Endothelial cell of umbilical vein (primary cell): ENCODE measurements at regions not wholly inside any gene's neighbourhood (a gene's known extent, or its start where the extent isn't known, plus 50 kb on each side); places are given as distances from the start of the nearest gene placed in this dataset.
A peak's percentile ranks its signal among the peaks of the same experiment; 100 is the strongest.

Experiments
- BruUV-seq: library from RNA; stranded (reverse); fragments of 400-500 nt; replicated peaks from 2 replicates; lab custom pipeline; 2021; lab: Mats Ljungman, UMichigan
- CTCF ChIA-PET: fragments of 300-600, 350-600 bp; sonication (Branson Sonifier 250); formaldehyde crosslinking; loops from one replicate; lab custom pipeline; 2021; ENCODE audit warnings: antibody characterized with exemption, inconsistent platforms; lab: Charles Lee
- POLR2A ChIA-PET: fragments of 300-600, 350-600 bp; sonication (Branson Sonifier 250); formaldehyde crosslinking; loops from one replicate; lab custom pipeline; 2021; ENCODE audit warnings: antibody characterized with exemption, inconsistent platforms; lab: Charles Lee
- DNase-seq: peaks from one replicate; pipeline ENCODE4 v3.0.0-alpha.2; 2011; ENCODE audit warnings: low read depth, low spot score
- FAIRE-seq: peaks from 2 replicates; lab custom pipeline; 2011; peaks lifted over from hg19 to GRCh38; lab: Jason Lieb, UNC
- H2AFZ ChIP-seq: 2 replicates; pipeline ENCODE4 v1.6.0; 2012; ENCODE audit warnings: low read depth, low read length, control low read depth, inconsistent platforms
- H3K27ac ChIP-seq: 2 replicates; pipeline ENCODE4 v1.5.1; 2011; ENCODE audit warnings: low read depth, mild to moderate bottlenecking, control low read depth, low read length, moderate library complexity; ENCODE audit not compliant: insufficient read depth
- H3K27me3 ChIP-seq, 2 experiments: 2 replicates each; pipeline versions ENCODE4 v1.6.0 to v1.6.1; 2011; ENCODE audit warnings: low read length in 2 of 2, mixed read lengths in 1 of 2; ENCODE audit not compliant: control insufficient read depth in 2 of 2, insufficient read depth in 2 of 2
- H3K36me3 ChIP-seq, 2 experiments: 2 replicates in 1 of 2; 3 replicates in 1 of 2; pipeline ENCODE4 v1.5.1; 2011; ENCODE audit warnings: low read length in 2 of 2, mild to moderate bottlenecking in 1 of 2, moderate library complexity in 1 of 2; ENCODE audit not compliant: control insufficient read depth in 2 of 2, insufficient read depth in 2 of 2; ENCODE audit errors: extremely low read depth in 1 of 2
- H3K4me1 ChIP-seq: 3 replicates; pipeline ENCODE4 v1.5.1; 2011; ENCODE audit warnings: mild to moderate bottlenecking, low read length; ENCODE audit not compliant: control insufficient read depth, insufficient read depth; ENCODE audit errors: extremely low read depth
- H3K4me2 ChIP-seq: 2 replicates; pipeline ENCODE4 v1.6.1; 2011; ENCODE audit warnings: low read length, control low read depth, mixed read lengths; ENCODE audit not compliant: insufficient read depth
- H3K4me3 ChIP-seq, 3 experiments: fragments of 200-600 bp in 1 of 3; sonication (generic), shearing (Covaris generic) in 1 of 3; replicated peaks in 1 of 3; 2 replicates each; pipeline ENCODE4 v1.5.1; 2011 to 2016; ENCODE audit warnings: control low read depth in 3 of 3, low read length in 3 of 3, mild to moderate bottlenecking in 2 of 3, inconsistent platforms in 1 of 3, low read depth in 1 of 3, moderate library complexity in 1 of 3; ENCODE audit not compliant: insufficient read depth in 1 of 3
- H3K79me2 ChIP-seq: 2 replicates; pipeline ENCODE4 v1.6.0; 2012; ENCODE audit warnings: low read length, inconsistent platforms; ENCODE audit not compliant: control insufficient read depth, insufficient read depth
- H3K9ac ChIP-seq: replicated peaks from 2 replicates; pipeline ENCODE3; 2011; ENCODE audit warnings: low read length, control low read depth; ENCODE audit not compliant: insufficient read depth; ENCODE audit errors: extremely low read depth
- H3K9me1 ChIP-seq: replicated peaks from 3 replicates; pipeline ENCODE4 v1.6.0; 2011; ENCODE audit warnings: mild to moderate bottlenecking, low read length; ENCODE audit not compliant: control insufficient read depth, insufficient read depth; ENCODE audit errors: extremely low read depth
- H3K9me3 ChIP-seq: replicated peaks from 2 replicates; pipeline ENCODE4 v1.5.1; 2012; ENCODE audit warnings: low read length, inconsistent platforms; ENCODE audit not compliant: control insufficient read depth, insufficient read depth
- H4K20me1 ChIP-seq: replicated peaks from 2 replicates; pipeline ENCODE3; 2011; ENCODE audit warnings: mild to moderate bottlenecking, low read length; ENCODE audit not compliant: control insufficient read depth, insufficient read depth; ENCODE audit errors: extremely low read depth
- EZH2 ChIP-seq: IDR thresholded peaks from 2 replicates; pipeline ENCODE4 v1.6.1; 2012; ENCODE audit warnings: borderline replicate concordance, low read depth, mild to moderate bottlenecking, moderate library complexity, low read length, inconsistent platforms; ENCODE audit not compliant: severe bottlenecking
- FOS ChIP-seq: IDR thresholded peaks from 2 replicates; pipeline ENCODE4 v1.6.1; 2011; ENCODE audit warnings: mild to moderate bottlenecking, low read length, moderate library complexity, borderline replicate concordance; ENCODE audit not compliant: insufficient read depth
- GATA2 ChIP-seq: IDR thresholded peaks from 2 replicates; pipeline ENCODE4 v1.7.0; 2011; ENCODE audit warnings: low read depth, mild to moderate bottlenecking, moderate library complexity, mixed read lengths, low read length; ENCODE audit not compliant: insufficient read length, insufficient read depth
- JUN ChIP-seq: IDR thresholded peaks from 2 replicates; pipeline ENCODE4 v1.6.1; 2011; ENCODE audit warnings: borderline replicate concordance, low read depth; ENCODE audit not compliant: insufficient read length, insufficient read depth
- MAX ChIP-seq: IDR thresholded peaks from 2 replicates; pipeline ENCODE4 v1.6.1; 2011; ENCODE audit not compliant: insufficient read depth, insufficient read length
- MYC ChIP-seq: IDR thresholded peaks from one replicate; pipeline ENCODE4 v1.6.1; 2011; ENCODE audit warnings: mild to moderate bottlenecking, low read depth, low read length
- POLR2A ChIP-seq: IDR thresholded peaks from 2 replicates; pipeline ENCODE4 v1.6.1; 2012; ENCODE audit warnings: low read depth, mild to moderate bottlenecking, control low read depth, low read length
- POLR2AphosphoS5 ChIP-seq: IDR thresholded peaks from 2 replicates; pipeline ENCODE4 v1.6.1; 2012; ENCODE audit warnings: low read depth, mild to moderate bottlenecking, control low read depth, low read length, moderate library complexity; ENCODE audit not compliant: insufficient read depth
- dilution Hi-C: fragments of 300-500 bp; cut with MboI; formaldehyde crosslinking; loops from one replicate; pipeline ENCODE4 v1.15.0; 2019; ENCODE audit warnings: low sequenced_read_pairs; ENCODE audit not compliant: extremely low pct_ligation_motif_present
- intact Hi-C: fragments of 100-400 bp; cut with micrococcal nuclease; formaldehyde crosslinking; loops from one replicate; pipeline ENCODE4 v1.10.0; 2022
- TF ChIP-seq, protein P1 (sequence below), 2 donors: IDR thresholded peaks; 1 replicate in 1 of 2; 2 replicates in 1 of 2; pipeline ENCODE4 v1.5.1; 2011; ENCODE audit warnings: low read length in 2 of 2, mild to moderate bottlenecking in 2 of 2, moderate library complexity in 2 of 2, control low read depth in 1 of 2, inconsistent platforms in 1 of 2, low read depth in 1 of 2; ENCODE audit not compliant: insufficient read depth in 1 of 2; ENCODE audit errors: extremely low read depth in 1 of 2

DNA sequence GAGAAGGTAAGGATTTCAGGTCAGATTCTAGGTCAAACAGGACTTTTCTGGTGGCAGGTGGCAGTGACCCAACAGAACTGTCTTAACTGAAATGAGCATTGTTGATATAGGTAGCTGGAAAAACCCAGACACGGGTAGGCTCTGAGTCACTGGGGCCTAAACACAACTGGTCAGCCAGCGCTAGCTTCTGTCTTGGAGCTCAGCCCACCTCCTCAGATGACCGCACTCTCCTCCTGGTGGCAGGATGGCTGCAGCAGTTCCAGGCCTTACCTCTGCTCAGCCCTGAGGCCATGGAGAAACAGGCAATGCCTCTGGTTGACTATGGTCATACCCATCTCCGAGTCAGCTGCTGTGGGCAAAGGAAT lies 61.1 kb upstream of the GATA2 start:
- no peaks in the 10 kb centered on the region for H3K36me3 ChIP-seq
- POLR2A ChIA-PET, result interaction anchor here (0.7 kb wide), 1 partner anchor 199 kb away, joined by 4 read pairs; no protein-coding TSS in a partner anchor
- H4K20me1 ChIP-seq, result no peaks in the 10 kb centered on the region
- H3K9ac ChIP-seq, result no peak overlapping the region
- DNase-seq (peak; percentile 92), FAIRE-seq (peak; percentile 98)
- peak overlapping the region; percentile 75 for H3K27ac ChIP-seq
- H3K4me3 ChIP-seq, result no peak overlapping the region
- no peak overlapping the region for H2AFZ ChIP-seq
- no peaks in the 10 kb centered on the region for H3K79me2 ChIP-seq
- H3K4me2 ChIP-seq, result peak overlapping the region; percentile 8
- no TSS peak for BruUV-seq
- intact Hi-C loops (loop anchor here (2.0 kb wide), 1 partner anchor 63 kb away; no protein-coding TSS in a partner anchor), dilution Hi-C loops (no loop called here)
- no peaks in the 10 kb centered on the region for H3K27me3 ChIP-seq
- H3K4me1 ChIP-seq, result peaks cover 44% of the 10 kb centered on the region
- no peak for TF ChIP-seq MAX
- TF ChIP-seq POLR2AphosphoS5, result peak; percentile 35
- TF ChIP-seq, protein P1, sequence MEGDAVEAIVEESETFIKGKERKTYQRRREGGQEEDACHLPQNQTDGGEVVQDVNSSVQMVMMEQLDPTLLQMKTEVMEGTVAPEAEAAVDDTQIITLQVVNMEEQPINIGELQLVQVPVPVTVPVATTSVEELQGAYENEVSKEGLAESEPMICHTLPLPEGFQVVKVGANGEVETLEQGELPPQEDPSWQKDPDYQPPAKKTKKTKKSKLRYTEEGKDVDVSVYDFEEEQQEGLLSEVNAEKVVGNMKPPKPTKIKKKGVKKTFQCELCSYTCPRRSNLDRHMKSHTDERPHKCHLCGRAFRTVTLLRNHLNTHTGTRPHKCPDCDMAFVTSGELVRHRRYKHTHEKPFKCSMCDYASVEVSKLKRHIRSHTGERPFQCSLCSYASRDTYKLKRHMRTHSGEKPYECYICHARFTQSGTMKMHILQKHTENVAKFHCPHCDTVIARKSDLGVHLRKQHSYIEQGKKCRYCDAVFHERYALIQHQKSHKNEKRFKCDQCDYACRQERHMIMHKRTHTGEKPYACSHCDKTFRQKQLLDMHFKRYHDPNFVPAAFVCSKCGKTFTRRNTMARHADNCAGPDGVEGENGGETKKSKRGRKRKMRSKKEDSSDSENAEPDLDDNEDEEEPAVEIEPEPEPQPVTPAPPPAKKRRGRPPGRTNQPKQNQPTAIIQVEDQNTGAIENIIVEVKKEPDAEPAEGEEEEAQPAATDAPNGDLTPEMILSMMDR (IDR thresholded peaks at IDR 0.05; ENCODE audit: extremely low read depth in 1 of 2, insufficient read depth in 1 of 2, low read depth in 1 of 2, low read length in 2 of 2), result peak; percentile 49 to 50
- peak; percentile 35 for TF ChIP-seq FOS
- H3K9me1 ChIP-seq, result no peaks in the 10 kb centered on the region
- CTCF ChIA-PET, result interaction anchor here (0.6 to 2.5 kb wide), 22 partner anchors 8 to 127 kb away, joined by 3 to 18 read pairs (median 4); partner anchors contain the start of gene GATA2
- H3K9me3 ChIP-seq, result no peaks in the 10 kb centered on the region

DNA sequence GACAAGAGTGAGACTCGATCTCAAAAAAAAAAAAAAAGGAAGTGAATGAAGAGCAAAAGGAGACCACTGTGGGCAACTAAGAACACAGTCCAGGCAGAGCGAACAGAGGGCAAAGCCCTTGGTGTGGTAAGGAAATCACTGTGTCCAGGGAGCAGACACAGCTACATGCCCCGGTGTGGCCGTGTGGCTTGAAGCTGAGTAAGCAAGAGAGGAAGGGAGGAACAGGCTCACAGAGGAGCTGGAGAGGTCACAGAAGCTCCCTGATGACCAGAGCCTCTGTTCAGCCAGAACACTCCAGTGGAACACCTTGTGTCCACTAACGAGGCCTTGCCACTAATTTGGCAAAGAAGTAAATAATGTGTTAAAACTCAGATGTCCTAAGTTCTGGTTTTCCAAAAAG lies 60.6 kb upstream of the GATA2 start:
- H3K4me1 ChIP-seq, result peaks cover 48% of the 10 kb centered on the region
- POLR2A ChIA-PET, result no interaction called here
- no peaks in the 10 kb centered on the region for H4K20me1 ChIP-seq
- CTCF ChIA-PET, result interaction anchor here (0.6 to 2.5 kb wide), 22 partner anchors 9 to 126 kb away, joined by 3 to 18 read pairs (median 4); partner anchors contain the start of gene GATA2
- H3K79me2 ChIP-seq, result no peaks in the 10 kb centered on the region
- BruUV-seq, result no TSS peak
- H3K27me3 ChIP-seq, result no peaks in the 10 kb centered on the region
- FAIRE-seq, result peak; percentile 33
- no peak overlapping the region for H2AFZ ChIP-seq
- H3K9ac ChIP-seq, result no peak overlapping the region
- H3K9me3 ChIP-seq, result no peaks in the 10 kb centered on the region
- TF ChIP-seq POLR2A (no peak), POLR2AphosphoS5 (no peak), JUN (no peak), FOS (no peak), MAX (no peak), EZH2 (no peak), MYC (no peak), GATA2 (no peak)
- TF ChIP-seq, protein P1 (IDR thresholded peaks at IDR 0.05; ENCODE audit: extremely low read depth in 1 of 2, insufficient read depth in 1 of 2, low read depth in 1 of 2, low read length in 2 of 2), result no peak
- H3K4me3 ChIP-seq, result no peak overlapping the region
- H3K36me3 ChIP-seq, result no peaks in the 10 kb centered on the region
- dilution Hi-C loops (no loop called here), intact Hi-C loops (no loop called here)
- peak overlapping the region; percentile 8 for H3K4me2 ChIP-seq
- peak overlapping the region; percentile 69 for H3K27ac ChIP-seq
- no peaks in the 10 kb centered on the region for H3K9me1 ChIP-seq
- peak; percentile 39 for DNase-seq
